ENCODE measurements at regions not wholly inside any gene's neighbourhood (a gene's known extent, or its start where the extent isn't known, plus 50 kb on each side); places are given as distances from the start of the nearest gene placed in this dataset.
"Not testable (repeated sequence)": the region's sequence is repeated elsewhere in the genome, so short reads cannot be mapped to it uniquely, and the experiment has no call there.

GRCh38 chrX:147522981-147523380 lies 388.7 kb upstream of the FMR1 start:
- Histone ChIP-seq H3K9me2 (ENCODE audit: insufficient read depth, low read length) (no peaks in the 10 kb centered on the region), H3K36me3 (ENCODE audit: insufficient read depth, low read length) (no peaks in the 10 kb centered on the region), H3K4me3 (ENCODE audit: low read depth, low read length, poor library complexity, severe bottlenecking) (no peak overlapping the region), H3K4me1 (ENCODE audit: insufficient read depth, low read length, poor library complexity, severe bottlenecking) (no peaks in the 10 kb centered on the region), H4K20me1 (ENCODE audit: insufficient read depth, low read length) (no peaks in the 10 kb centered on the region), H3K9me3 (ENCODE audit: low read length) (no peaks in the 10 kb centered on the region), H3K27ac (ENCODE audit: low read depth, low read length, poor library complexity, severe bottlenecking) (no peak overlapping the region), H2AFZ (ENCODE audit: low read length) (no peak overlapping the region), H3K79me2 (ENCODE audit: insufficient read depth, low read depth, low read length) (no peaks in the 10 kb centered on the region), H3K4me2 (ENCODE audit: low read length) (no peak overlapping the region)
- intact Hi-C loops (cut with micrococcal nuclease; ENCODE audit: unreplicated experiment) = no loop called here
- ChIA-PET CTCF (ENCODE audit: unreplicated experiment) (no interaction called here), POLR2A (no interaction called here)
- no peak for TF ChIP-seq EZH2phosphoT487 (IDR thresholded peaks at IDR 0.05; ENCODE audit: borderline replicate concordance, low read depth, low read length)
- TF ChIP-seq, protein P1, sequence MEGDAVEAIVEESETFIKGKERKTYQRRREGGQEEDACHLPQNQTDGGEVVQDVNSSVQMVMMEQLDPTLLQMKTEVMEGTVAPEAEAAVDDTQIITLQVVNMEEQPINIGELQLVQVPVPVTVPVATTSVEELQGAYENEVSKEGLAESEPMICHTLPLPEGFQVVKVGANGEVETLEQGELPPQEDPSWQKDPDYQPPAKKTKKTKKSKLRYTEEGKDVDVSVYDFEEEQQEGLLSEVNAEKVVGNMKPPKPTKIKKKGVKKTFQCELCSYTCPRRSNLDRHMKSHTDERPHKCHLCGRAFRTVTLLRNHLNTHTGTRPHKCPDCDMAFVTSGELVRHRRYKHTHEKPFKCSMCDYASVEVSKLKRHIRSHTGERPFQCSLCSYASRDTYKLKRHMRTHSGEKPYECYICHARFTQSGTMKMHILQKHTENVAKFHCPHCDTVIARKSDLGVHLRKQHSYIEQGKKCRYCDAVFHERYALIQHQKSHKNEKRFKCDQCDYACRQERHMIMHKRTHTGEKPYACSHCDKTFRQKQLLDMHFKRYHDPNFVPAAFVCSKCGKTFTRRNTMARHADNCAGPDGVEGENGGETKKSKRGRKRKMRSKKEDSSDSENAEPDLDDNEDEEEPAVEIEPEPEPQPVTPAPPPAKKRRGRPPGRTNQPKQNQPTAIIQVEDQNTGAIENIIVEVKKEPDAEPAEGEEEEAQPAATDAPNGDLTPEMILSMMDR (conservative IDR thresholded peaks at IDR 0.05; ENCODE audit: low read length) = no peak
- DNase-seq (ENCODE audit: low spot score) = no peak
- no TSS peak for BruUV-seq (replicated peaks)

- no TSS peak for BruUV-seq (replicated peaks)
Measured at GRCh38 chrX:147533426-147533825, 378.3 kb upstream of the FMR1 start.

DNA sequence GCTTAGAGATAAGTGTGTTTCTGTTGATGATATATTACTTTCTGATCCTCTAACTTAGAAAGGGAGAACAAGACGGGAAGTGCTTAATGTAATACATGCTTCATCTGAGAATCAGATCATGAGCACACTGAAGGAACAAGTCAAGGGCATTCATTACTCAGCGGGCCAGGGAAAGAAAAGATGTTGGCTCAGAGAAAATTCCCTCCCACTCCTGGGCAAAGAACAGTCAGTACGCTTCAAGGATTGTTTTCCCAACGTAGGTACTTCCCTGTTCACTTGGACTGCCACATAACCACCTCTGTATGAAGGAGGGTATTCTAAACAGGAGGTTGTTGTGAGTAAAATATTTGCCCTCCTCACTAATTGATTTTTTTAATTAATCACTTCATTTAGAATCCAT lies 374.5 kb upstream of the FMR1 start:
- ChIA-PET CTCF (ENCODE audit: unreplicated experiment) (no interaction called here), POLR2A (no interaction called here)
- Histone ChIP-seq H4K20me1 (ENCODE audit: insufficient read depth, low read length) (no peaks in the 10 kb centered on the region), H3K79me2 (ENCODE audit: insufficient read depth, low read depth, low read length) (no peaks in the 10 kb centered on the region), H3K4me3 (ENCODE audit: low read depth, low read length, poor library complexity, severe bottlenecking) (no peak overlapping the region), H3K4me1 (ENCODE audit: insufficient read depth, low read length, poor library complexity, severe bottlenecking) (no peaks in the 10 kb centered on the region), H3K9me2 (ENCODE audit: insufficient read depth, low read length) (no peaks in the 10 kb centered on the region), H3K27ac (ENCODE audit: low read depth, low read length, poor library complexity, severe bottlenecking) (no peak overlapping the region), H3K9me3 (ENCODE audit: low read length) (no peaks in the 10 kb centered on the region), H3K4me2 (ENCODE audit: low read length) (no peak overlapping the region), H2AFZ (ENCODE audit: low read length) (no peak overlapping the region), H3K36me3 (ENCODE audit: insufficient read depth, low read length) (no peaks in the 10 kb centered on the region)
- intact Hi-C loops (cut with micrococcal nuclease; ENCODE audit: unreplicated experiment) = no loop called here
- TF ChIP-seq, protein P1 (conservative IDR thresholded peaks at IDR 0.05; ENCODE audit: low read length) = no peak
- TF ChIP-seq EZH2phosphoT487 (IDR thresholded peaks at IDR 0.05; ENCODE audit: borderline replicate concordance, low read depth, low read length) = no peak
- DNase-seq (ENCODE audit: low spot score) = no peak
- BruUV-seq (replicated peaks) = no TSS peak

More at GRCh38 chrX:147533426-147533825, 378.3 kb upstream of the FMR1 start:
- H3K4me3 ChIP-seq (ENCODE audit: low read depth, low read length, poor library complexity, severe bottlenecking) = no peak overlapping the region
- no peak overlapping the region for H3K27ac ChIP-seq (ENCODE audit: low read depth, low read length, poor library complexity, severe bottlenecking)
- H4K20me1 ChIP-seq (ENCODE audit: insufficient read depth, low read length) = no peaks in the 10 kb centered on the region
- H2AFZ ChIP-seq (ENCODE audit: low read length) = no peak overlapping the region
- H3K9me3 ChIP-seq (ENCODE audit: low read length) = no peaks in the 10 kb centered on the region
- H3K4me1 ChIP-seq (ENCODE audit: insufficient read depth, low read length, poor library complexity, severe bottlenecking) = no peaks in the 10 kb centered on the region
- POLR2A ChIA-PET = no interaction called here
- no peaks in the 10 kb centered on the region for H3K79me2 ChIP-seq (ENCODE audit: insufficient read depth, low read depth, low read length)
- H3K9me2 ChIP-seq (ENCODE audit: insufficient read depth, low read length) = no peaks in the 10 kb centered on the region
- intact Hi-C loops (cut with micrococcal nuclease; ENCODE audit: unreplicated experiment) = no loop called here
- TF ChIP-seq, protein P1 (conservative IDR thresholded peaks at IDR 0.05; ENCODE audit: low read length) = no peak
- TF ChIP-seq EZH2phosphoT487 (IDR thresholded peaks at IDR 0.05; ENCODE audit: borderline replicate concordance, low read depth, low read length) = no peak
- no peak overlapping the region for H3K4me2 ChIP-seq (ENCODE audit: low read length)
- no peak for DNase-seq (ENCODE audit: low spot score)
- CTCF ChIA-PET (ENCODE audit: unreplicated experiment) = no interaction called here
- H3K36me3 ChIP-seq (ENCODE audit: insufficient read depth, low read length) = no peaks in the 10 kb centered on the region

- POLR2A ChIA-PET; BruUV-seq (replicated peaks); H3K4me2 ChIP-seq (ENCODE audit: low read length); H3K36me3 ChIP-seq (ENCODE audit: insufficient read depth, low read length); H3K27ac ChIP-seq (ENCODE audit: low read depth, low read length, poor library complexity, severe bottlenecking); H3K4me1 ChIP-seq (ENCODE audit: insufficient read depth, low read length, poor library complexity, severe bottlenecking); H3K9me3 ChIP-seq (ENCODE audit: low read length); CTCF ChIA-PET (ENCODE audit: unreplicated experiment); H3K9me2 ChIP-seq (ENCODE audit: insufficient read depth, low read length); intact Hi-C loops (cut with micrococcal nuclease; ENCODE audit: unreplicated experiment); H3K79me2 ChIP-seq (ENCODE audit: insufficient read depth, low read depth, low read length); DNase-seq (ENCODE audit: low spot score); H3K4me3 ChIP-seq (ENCODE audit: low read depth, low read length, poor library complexity, severe bottlenecking); H4K20me1 ChIP-seq (ENCODE audit: insufficient read depth, low read length); H2AFZ ChIP-seq (ENCODE audit: low read length): not testable (repeated sequence)
Measured at GRCh38 chrX:147548023-147548422, 363.7 kb upstream of the FMR1 start.
